A549 (cell line): ENCODE measurements at regions not wholly inside any gene's neighbourhood (a gene's known extent, or its start where the extent isn't known, plus 50 kb on each side); places are given as distances from the start of the nearest gene placed in this dataset.
"Not testable (repeated sequence)": the region's sequence is repeated elsewhere in the genome, so short reads cannot be mapped to it uniquely, and the experiment has no call there.

Experiments used
- ATAC-seq, 2 experiments: fragments of 200-7000 bp in 1 of 2; fragments of >200 bp in 1 of 2; cut with Nextera tagmentation in 1 of 2; cut with Tn5 transposase in 1 of 2; 3 replicates each; pipeline versions ENCODE4 v1.8.0 to v1.9.1; 2018 to 2020; ENCODE audit warnings: mild to moderate bottlenecking in 1 of 2, moderate library complexity in 1 of 2
- CTCF ChIA-PET: fragments of 300-600 bp; sonication (Branson Sonifier 250); formaldehyde crosslinking; extraction: SDS; loops from one replicate; lab custom pipeline; 2021; ENCODE audit warnings: antibody characterized with exemption, inconsistent platforms; lab: Yijun Ruan, JAX
- POLR2A ChIA-PET: fragments of 350-600 bp; formaldehyde crosslinking; extraction: SDS; loops from one replicate; lab custom pipeline; 2021; ENCODE audit warnings: antibody characterized with exemption, inconsistent platforms; lab: Yijun Ruan, JAX
- DNase-seq, 2 experiments: peaks; one replicate each; pipeline versions ENCODE4 v3.0.0 to v3.0.0-alpha.2; 2011 to 2016; ENCODE audit warnings: low read depth in 1 of 2, low spot score in 1 of 2
- FAIRE-seq: peaks from 2 replicates; lab custom pipeline; 2011; peaks lifted over from hg19 to GRCh38; lab: Jason Lieb, UNC
- H3K27ac ChIP-seq, 2 experiments: fragments of >200 bp; sonication (Bioruptor Twin); formaldehyde crosslinking; 3 replicates each; pipeline ENCODE4 v1.5.1; 2016 to 2017
- H3K4me1 ChIP-seq: fragments of >200 bp; sonication (Bioruptor Twin); formaldehyde crosslinking; 3 replicates; pipeline ENCODE4 v1.6.1; 2016
- H3K4me2 ChIP-seq: fragments of >200 bp; sonication (Bioruptor Twin); formaldehyde crosslinking; 3 replicates; pipeline ENCODE4 v1.6.1; 2016
- H3K4me3 ChIP-seq: fragments of >200 bp; sonication (Bioruptor Twin); formaldehyde crosslinking; 3 replicates; pipeline ENCODE4 v1.5.1; 2016
- H3K9me3 ChIP-seq: fragments of >200 bp; sonication (Bioruptor Twin); formaldehyde crosslinking; 3 replicates; pipeline ENCODE4 v1.6.1; 2016
- BHLHE40 ChIP-seq: IDR thresholded peaks from 2 replicates; pipeline ENCODE4 v1.6.1; 2012; ENCODE audit warnings: low read depth, low read length, inconsistent platforms
- CBX2 ChIP-seq: fragments of 200-600 bp; sonication (generic); IDR thresholded peaks from 2 replicates; pipeline ENCODE4 v1.6.1; 2016; ENCODE audit warnings: low read depth, mild to moderate bottlenecking, borderline replicate concordance
- CBX8 ChIP-seq: fragments of 200-600 bp; sonication (generic); IDR thresholded peaks from 2 replicates; pipeline ENCODE4 v1.6.1; 2016
- E2F6 ChIP-seq: IDR thresholded peaks from 2 replicates; pipeline ENCODE4 v1.6.1; 2012; ENCODE audit warnings: low read depth, borderline replicate concordance
- EHMT2 ChIP-seq: fragments of 200-600 bp; sonication (generic); IDR thresholded peaks from 2 replicates; pipeline ENCODE4 v1.6.1; 2016; ENCODE audit warnings: antibody characterized with exemption, low read depth, mild to moderate bottlenecking, moderate library complexity
- FOXS1 ChIP-seq: fragments of 250-450 bp; sonication (Bioruptor Pico); IDR thresholded peaks from 2 replicates; pipeline ENCODE4 v1.5.0; 2020; ENCODE audit warnings: mild to moderate bottlenecking, moderate library complexity
- HOXA7 ChIP-seq: fragments of 250-450 bp; sonication (Bioruptor Pico); IDR thresholded peaks from 2 replicates; pipeline ENCODE4 v1.5.0; 2020; ENCODE audit warnings: mild to moderate bottlenecking, moderate library complexity
- HOXB13 ChIP-seq: fragments of 250-450 bp; sonication (Bioruptor Pico); IDR thresholded peaks from 2 replicates; pipeline ENCODE4 v1.5.0; 2020; ENCODE audit warnings: low read depth, mild to moderate bottlenecking, moderate library complexity
- KDM5A ChIP-seq: fragments of 200-600 bp; sonication (generic); IDR thresholded peaks from 2 replicates; pipeline ENCODE4 v1.6.1; 2016; ENCODE audit warnings: antibody characterized with exemption, mild to moderate bottlenecking
- MAFK ChIP-seq: fragments of 450-650 bp; IDR thresholded peaks from 2 replicates; pipeline ENCODE4 v1.6.1; 2014; ENCODE audit not compliant: partially characterized antibody
- NFE2L2 ChIP-seq: fragments of 150-350 bp; conservative IDR thresholded peaks from 2 replicates; pipeline ENCODE4 v1.6.1; 2014; ENCODE audit warnings: low read length
- NPAS2 ChIP-seq: fragments of 250-450 bp; sonication (Bioruptor Pico); IDR thresholded peaks from 2 replicates; pipeline ENCODE4 v1.8.0; 2022; ENCODE audit warnings: mild to moderate bottlenecking, moderate library complexity, borderline replicate concordance
- NR3C1 ChIP-seq: fragments of >200 bp; sonication (Bioruptor Twin); formaldehyde crosslinking; IDR thresholded peaks from 3 replicates; pipeline ENCODE4 v1.6.1; 2017
- PHF8 ChIP-seq: fragments of 200-600 bp; sonication (generic); IDR thresholded peaks from 2 replicates; pipeline ENCODE4 v1.6.1; 2016; ENCODE audit warnings: low read depth, mild to moderate bottlenecking, antibody characterized with exemption, moderate library complexity, borderline replicate concordance
- RAD21 ChIP-seq, 2 experiments: fragments of >200 bp in 1 of 2; sonication (Bioruptor Twin) in 1 of 2; formaldehyde crosslinking in 1 of 2; IDR thresholded peaks in 1 of 2; conservative IDR thresholded peaks in 1 of 2; 2 replicates in 1 of 2; 3 replicates in 1 of 2; pipeline ENCODE4 v1.6.1; 2012 to 2018; ENCODE audit warnings: inconsistent platforms in 1 of 2
- RARB ChIP-seq: fragments of 250-450 bp; sonication (Bioruptor Pico); IDR thresholded peaks from 2 replicates; pipeline ENCODE4 v1.8.0; 2021; ENCODE audit warnings: mild to moderate bottlenecking, moderate library complexity
- SMC3 ChIP-seq: fragments of >200 bp; sonication (Bioruptor Twin); formaldehyde crosslinking; IDR thresholded peaks from 3 replicates; pipeline ENCODE4 v1.6.1; 2018; ENCODE audit warnings: inconsistent platforms
- SREBF2 ChIP-seq: fragments of 450-650 bp; IDR thresholded peaks from 2 replicates; pipeline ENCODE4 v1.6.1; 2014; ENCODE audit warnings: mild to moderate bottlenecking, moderate library complexity
- TFCP2L1 ChIP-seq: fragments of 250-450 bp; sonication (Bioruptor Pico); IDR thresholded peaks from 2 replicates; pipeline ENCODE4 v1.5.0; 2021; ENCODE audit warnings: mild to moderate bottlenecking
- TP53 ChIP-seq: fragments of 250-450 bp; sonication (Bioruptor Pico); IDR thresholded peaks from 2 replicates; pipeline ENCODE4 v1.5.0; 2021; ENCODE audit warnings: mild to moderate bottlenecking, moderate library complexity
- ZNF302 ChIP-seq: fragments of 250-450 bp; sonication (Bioruptor Pico); IDR thresholded peaks from 2 replicates; pipeline ENCODE4 v1.9.0; 2021; ENCODE audit warnings: inconsistent platforms, mild to moderate bottlenecking, moderate library complexity
- ZSCAN20 ChIP-seq: fragments of 250-450 bp; sonication (Bioruptor Pico); IDR thresholded peaks from 2 replicates; pipeline ENCODE4 v1.8.0; 2022; ENCODE audit warnings: mild to moderate bottlenecking, moderate library complexity
- WGBS: methylation state at CpG from one replicate; pipeline ENCODE4 v1.1.6; 2017; ENCODE audit errors: missing lambda C conversion rate; 5-methylcytosine and 5-hydroxymethylcytosine counted together
- TF ChIP-seq, protein P1 (sequence below): IDR thresholded peaks from 2 replicates; pipeline ENCODE4 v1.6.1; 2012
- TF ChIP-seq, protein P2 (sequence below): fragments of 450-650 bp; IDR thresholded peaks from 2 replicates; pipeline ENCODE4 v1.6.1; 2014; ENCODE audit warnings: antibody characterized with exemption
- TF ChIP-seq, protein P3 (sequence below): IDR thresholded peaks from 2 replicates; pipeline ENCODE4 v1.6.1; 2012

DNA sequence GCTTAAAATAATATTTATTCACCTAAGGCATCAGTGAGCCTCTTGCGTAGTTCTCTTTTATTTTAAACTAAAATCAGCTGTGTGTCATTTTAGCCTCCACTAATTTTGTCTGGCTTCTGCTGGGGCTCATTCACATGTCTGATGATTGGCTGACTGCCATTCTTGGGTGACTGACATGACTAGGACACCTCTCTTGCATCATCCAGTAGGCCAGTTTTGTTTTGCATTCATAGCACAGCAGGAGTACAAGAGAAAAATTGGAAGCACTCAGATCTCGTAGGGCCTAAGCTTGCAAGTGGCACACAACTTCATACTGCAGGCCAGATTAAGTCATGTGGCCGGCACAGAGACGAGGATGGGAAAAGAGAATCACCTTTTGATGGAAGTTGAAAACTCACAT, 1226.5 kb downstream of the GALC start:
- H3K9me3 ChIP-seq: no peaks in the 10 kb centered on the region

GRCh38 chr14:86761611-86762010, 1231.4 kb downstream of the GALC start:
- FAIRE-seq: no peak
- CTCF ChIA-PET: no interaction called here
- H3K9me3 ChIP-seq: no peaks in the 10 kb centered on the region

More for the DNA sequence above, 1226.5 kb downstream of the GALC start:
- Histone ChIP-seq H3K4me1 (no peaks in the 10 kb centered on the region), H3K4me3 (no peak overlapping the region), H3K27ac (no peak overlapping the region), H3K4me2 (no peak overlapping the region)
- WGBS: 18% methylated on average over 4 of the region's 4 CpGs
- no peak for ATAC-seq
- FAIRE-seq: no peak
- ChIA-PET CTCF (no interaction called here), POLR2A (no interaction called here)
- no peak for DNase-seq
- no peak for TF ChIP-seq RARB (CRISPR knock-in tag)

DNA sequence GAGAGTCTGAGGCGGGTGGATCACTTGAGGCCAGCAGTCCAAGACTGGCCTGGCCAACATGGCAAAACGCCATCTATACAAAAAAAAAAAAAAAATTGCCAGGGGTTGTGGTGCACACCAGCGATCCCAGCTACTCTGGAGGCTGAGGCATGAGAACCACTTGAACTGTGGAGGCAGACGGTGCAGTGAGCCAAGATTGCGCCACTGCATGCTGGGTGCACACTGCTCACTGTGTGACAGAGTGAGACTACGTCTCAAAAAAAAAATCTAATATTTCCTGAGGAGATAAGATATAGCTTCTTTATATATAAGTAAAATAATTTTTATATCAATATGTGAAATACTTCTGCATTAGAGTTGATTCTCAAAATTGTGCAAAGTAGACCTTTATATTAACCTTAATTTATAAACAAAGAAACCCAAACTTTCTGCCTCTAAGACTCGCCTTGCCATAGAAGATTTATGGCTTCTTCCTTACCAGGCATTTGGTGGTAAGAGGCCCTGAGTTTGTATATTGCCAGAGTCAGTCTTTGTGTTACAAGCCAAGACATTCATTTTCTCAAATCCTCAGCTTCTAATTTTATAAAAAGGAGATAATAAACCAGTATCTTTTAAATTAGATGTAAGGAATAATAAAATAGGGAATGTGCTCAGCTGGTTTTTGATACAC, 1226.7 kb downstream of the FLRT2 start:
- POLR2A ChIA-PET: no interaction called here
- no peak overlapping the region for H3K4me3 ChIP-seq
- no peak for TF ChIP-seq ZNF302 (CRISPR knock-in tag)
- no peak for TF ChIP-seq HOXA7 (CRISPR knock-in tag)
- TF ChIP-seq NR3C1: no peak
- TF ChIP-seq CBX2: no peak
- TF ChIP-seq TFCP2L1 (CRISPR knock-in tag): no peak
- no peak for TF ChIP-seq ZSCAN20 (CRISPR knock-in tag)
- no peak for TF ChIP-seq KDM5A
- TF ChIP-seq, protein P1, sequence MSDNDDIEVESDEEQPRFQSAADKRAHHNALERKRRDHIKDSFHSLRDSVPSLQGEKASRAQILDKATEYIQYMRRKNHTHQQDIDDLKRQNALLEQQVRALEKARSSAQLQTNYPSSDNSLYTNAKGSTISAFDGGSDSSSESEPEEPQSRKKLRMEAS: no peak
- no peak for TF ChIP-seq SREBF2
- TF ChIP-seq RAD21 (conservative IDR thresholded peaks at IDR 0.05 in 1 of 2, IDR thresholded peaks at IDR 0.05 in 1 of 2): no peak
- TF ChIP-seq, protein P2, sequence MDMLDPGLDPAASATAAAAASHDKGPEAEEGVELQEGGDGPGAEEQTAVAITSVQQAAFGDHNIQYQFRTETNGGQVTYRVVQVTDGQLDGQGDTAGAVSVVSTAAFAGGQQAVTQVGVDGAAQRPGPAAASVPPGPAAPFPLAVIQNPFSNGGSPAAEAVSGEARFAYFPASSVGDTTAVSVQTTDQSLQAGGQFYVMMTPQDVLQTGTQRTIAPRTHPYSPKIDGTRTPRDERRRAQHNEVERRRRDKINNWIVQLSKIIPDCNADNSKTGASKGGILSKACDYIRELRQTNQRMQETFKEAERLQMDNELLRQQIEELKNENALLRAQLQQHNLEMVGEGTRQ: no peak
- no peak for TF ChIP-seq SMC3
- TF ChIP-seq NPAS2 (CRISPR knock-in tag): no peak
- TF ChIP-seq CBX8: no peak
- no peak for TF ChIP-seq TP53 (CRISPR knock-in tag)
- TF ChIP-seq, all 56 proteins: peak for 0
- CTCF ChIA-PET: no interaction called here
- H3K4me1 ChIP-seq: no peaks in the 10 kb centered on the region
- DNase-seq (no peak), ATAC-seq (no peak), FAIRE-seq (no peak)
- H3K9me3 ChIP-seq: 0 out of 3 replicates have a peak, but pooled peaks cover 2% of the 10 kb centered on the region
- WGBS: 5% methylated on average over 7 of the region's 7 CpGs
- H3K4me2 ChIP-seq: no peak overlapping the region
- H3K27ac ChIP-seq: no peak overlapping the region

More at GRCh38 chr14:86761611-86762010, 1231.4 kb downstream of the GALC start:
- Histone ChIP-seq H3K27ac (no peak overlapping the region), H3K4me3 (no peak overlapping the region), H3K4me2 (no peak overlapping the region), H3K4me1 (no peaks in the 10 kb centered on the region)
- POLR2A ChIA-PET: no interaction called here
- ATAC-seq (no peak), DNase-seq (no peak)
- no peak for TF ChIP-seq NFE2L2
- TF ChIP-seq HOXA7 (CRISPR knock-in tag): no peak
- no peak for TF ChIP-seq EHMT2
- TF ChIP-seq NPAS2 (CRISPR knock-in tag): no peak
- TF ChIP-seq CBX8: no peak
- TF ChIP-seq E2F6: no peak
- TF ChIP-seq BHLHE40: no peak
- no peak for TF ChIP-seq PHF8
- TF ChIP-seq, protein P3, sequence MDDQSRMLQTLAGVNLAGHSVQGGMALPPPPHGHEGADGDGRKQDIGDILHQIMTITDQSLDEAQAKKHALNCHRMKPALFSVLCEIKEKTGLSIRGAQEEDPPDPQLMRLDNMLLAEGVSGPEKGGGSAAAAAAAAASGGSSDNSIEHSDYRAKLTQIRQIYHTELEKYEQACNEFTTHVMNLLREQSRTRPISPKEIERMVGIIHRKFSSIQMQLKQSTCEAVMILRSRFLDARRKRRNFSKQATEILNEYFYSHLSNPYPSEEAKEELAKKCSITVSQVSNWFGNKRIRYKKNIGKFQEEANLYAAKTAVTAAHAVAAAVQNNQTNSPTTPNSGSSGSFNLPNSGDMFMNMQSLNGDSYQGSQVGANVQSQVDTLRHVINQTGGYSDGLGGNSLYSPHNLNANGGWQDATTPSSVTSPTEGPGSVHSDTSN: no peak
- TF ChIP-seq HOXB13 (CRISPR knock-in tag): no peak
- TF ChIP-seq MAFK: no peak
- TF ChIP-seq FOXS1 (CRISPR knock-in tag): no peak
- WGBS: 6% methylated on average over 6 of the region's 6 CpGs

DNA sequence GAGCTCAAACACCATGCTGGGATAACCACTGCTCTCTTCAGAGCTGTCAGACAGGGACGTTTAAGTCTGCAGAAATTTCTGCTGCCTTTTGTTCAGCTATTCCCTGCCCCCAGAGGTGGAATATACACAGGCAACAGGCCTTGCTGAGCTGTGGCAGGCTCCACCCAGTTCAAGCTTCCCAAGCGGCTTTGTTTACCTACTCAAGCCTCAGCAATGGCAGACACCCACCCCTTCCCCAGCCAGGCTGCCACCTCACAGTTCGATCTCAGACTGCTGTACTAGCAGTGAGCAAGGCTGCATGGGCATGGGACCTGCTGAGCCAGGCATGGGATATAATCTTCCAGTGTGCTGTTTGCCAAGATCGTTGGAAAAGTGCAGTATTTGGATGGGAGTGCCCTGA, 1220.5 kb downstream of the FLRT2 start:
- DNase-seq, CTCF ChIA-PET, ATAC-seq, H3K27ac ChIP-seq, H3K9me3 ChIP-seq, POLR2A ChIA-PET, FAIRE-seq, H3K4me1 ChIP-seq, H3K4me2 ChIP-seq, H3K4me3 ChIP-seq: not testable (repeated sequence)
- WGBS: 0% methylated on average over 4 of the region's 4 CpGs
